ENCODE measurements at regions not wholly inside any gene's neighbourhood (a gene's known extent, or its start where the extent isn't known, plus 50 kb on each side); places are given as distances from the start of the nearest gene placed in this dataset.

DNA sequence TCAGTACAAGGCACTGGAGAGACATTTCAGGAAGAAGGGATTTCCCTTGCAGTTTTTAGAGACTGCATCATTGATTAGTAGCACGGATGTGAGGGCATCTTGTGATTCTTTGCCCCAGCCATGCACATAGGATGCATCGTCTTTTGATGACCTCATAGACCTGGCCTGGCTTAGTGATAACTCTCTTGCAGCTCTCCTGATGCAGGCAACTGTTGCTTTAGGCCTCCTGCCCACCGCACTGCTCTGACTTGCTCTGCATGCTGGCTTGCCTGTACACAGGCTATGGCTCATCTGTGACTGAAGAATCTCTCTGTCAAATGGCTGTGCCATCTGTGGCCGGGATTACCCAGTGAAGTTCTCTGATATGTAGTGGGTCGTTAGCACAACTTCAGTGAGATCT is 207.7 kb upstream of the PTCHD4 start:
- no peak overlapping the region for H3K27ac ChIP-seq (ENCODE audit: low read length)
- WGBS (ENCODE audit: insufficient coverage, insufficient read length) = no CpG with 5 or more reads among the region's 5 CpGs
- no peaks in the 10 kb centered on the region for H3K4me1 ChIP-seq (ENCODE audit: control insufficient read depth, insufficient read depth, low read length)
- H3K9me3 ChIP-seq (ENCODE audit: control insufficient read depth, insufficient read depth, low read length) = no peaks in the 10 kb centered on the region
- H3K4me3 ChIP-seq (ENCODE audit: low read length) = no peak overlapping the region
- H3K27me3 ChIP-seq (ENCODE audit: control insufficient read depth, insufficient read depth, low read length) = no peaks in the 10 kb centered on the region
- H3K36me3 ChIP-seq (ENCODE audit: control insufficient read depth, insufficient read depth, low read length) = no peaks in the 10 kb centered on the region
- no peak for DNase-seq (ENCODE audit: low read depth, low spot score)

GRCh38 chr6:48315915-48316314 is 204.9 kb upstream of the PTCHD4 start:
- DNase-seq (ENCODE audit: low read depth, low spot score) = no peak
- Histone ChIP-seq H3K4me1 (ENCODE audit: control insufficient read depth, insufficient read depth, low read length) (no peaks in the 10 kb centered on the region), H3K27me3 (ENCODE audit: control insufficient read depth, insufficient read depth, low read length) (no peaks in the 10 kb centered on the region), H3K4me3 (ENCODE audit: low read length) (no peak overlapping the region), H3K9me3 (ENCODE audit: control insufficient read depth, insufficient read depth, low read length) (no peaks in the 10 kb centered on the region), H3K36me3 (ENCODE audit: control insufficient read depth, insufficient read depth, low read length) (no peaks in the 10 kb centered on the region), H3K27ac (ENCODE audit: low read length) (no peak overlapping the region)
- no CpG with 5 or more reads among the region's 1 CpG for whole genome bisulfite sequencing (ENCODE audit: insufficient coverage, insufficient read length)

GRCh38 chr6:48315051-48315719 is 204.2 kb upstream of the PTCHD4 start:
- no peak for DNase-seq (ENCODE audit: low read depth, low spot score)
- H3K27ac ChIP-seq (ENCODE audit: low read length) = no peak overlapping the region
- no peaks in the 10 kb centered on the region for H3K27me3 ChIP-seq (ENCODE audit: control insufficient read depth, insufficient read depth, low read length)
- H3K36me3 ChIP-seq (ENCODE audit: control insufficient read depth, insufficient read depth, low read length) = no peaks in the 10 kb centered on the region
- no peaks in the 10 kb centered on the region for H3K4me1 ChIP-seq (ENCODE audit: control insufficient read depth, insufficient read depth, low read length)
- H3K9me3 ChIP-seq (ENCODE audit: control insufficient read depth, insufficient read depth, low read length) = no peaks in the 10 kb centered on the region
- no CpG with 5 or more reads among the region's 5 CpGs for WGBS (ENCODE audit: insufficient coverage, insufficient read length)
- H3K4me3 ChIP-seq (ENCODE audit: low read length) = no peak overlapping the region

DNA sequence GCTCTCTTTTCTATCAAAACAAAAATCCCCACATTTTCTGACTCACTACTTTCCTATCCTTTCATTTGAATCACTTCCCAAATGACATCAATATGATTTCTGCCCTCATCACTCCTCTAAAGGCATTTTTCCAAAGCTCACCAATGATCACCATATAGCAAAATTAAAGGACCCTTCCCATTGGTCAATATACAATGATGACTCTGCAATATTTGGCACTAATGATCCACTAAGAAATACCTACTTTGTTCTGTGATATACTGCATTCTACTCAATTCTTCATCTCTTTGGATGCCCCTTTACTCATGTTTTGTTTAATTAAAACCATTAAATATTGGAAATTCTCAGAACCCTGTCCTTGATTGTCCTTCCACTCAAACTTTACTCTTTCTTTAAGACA is 200.3 kb upstream of the PTCHD4 start:
- Histone ChIP-seq H3K4me3 (ENCODE audit: low read length) (no peak overlapping the region), H3K4me1 (ENCODE audit: control insufficient read depth, insufficient read depth, low read length) (no peaks in the 10 kb centered on the region), H3K36me3 (ENCODE audit: control insufficient read depth, insufficient read depth, low read length) (no peaks in the 10 kb centered on the region), H3K27me3 (ENCODE audit: control insufficient read depth, insufficient read depth, low read length) (no peaks in the 10 kb centered on the region), H3K9me3 (ENCODE audit: control insufficient read depth, insufficient read depth, low read length) (no peaks in the 10 kb centered on the region), H3K27ac (ENCODE audit: low read length) (no peak overlapping the region)
- DNase-seq (ENCODE audit: low read depth, low spot score) = no peak

DNA sequence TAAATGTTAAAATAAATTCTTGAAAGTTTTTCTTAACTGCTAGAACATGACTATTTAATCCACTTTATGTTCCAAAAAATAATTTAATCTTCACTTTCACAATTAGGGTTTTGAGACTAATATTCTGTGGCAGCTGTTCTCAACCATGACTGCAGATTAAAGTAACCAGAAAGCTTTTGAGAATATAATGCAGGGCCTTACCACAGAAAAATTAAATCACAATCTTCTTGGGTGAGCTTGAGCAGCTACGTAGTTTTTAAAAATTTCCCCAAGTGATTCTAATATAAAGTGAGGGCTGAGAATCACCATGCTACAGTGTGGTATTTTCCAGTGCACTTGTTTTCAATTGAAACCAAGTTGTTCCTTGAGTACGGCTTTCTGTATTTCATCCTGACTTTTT is 196.6 kb upstream of the PTCHD4 start:
- Histone ChIP-seq H3K9me3 (ENCODE audit: control insufficient read depth, insufficient read depth, low read length) (no peaks in the 10 kb centered on the region), H3K36me3 (ENCODE audit: control insufficient read depth, insufficient read depth, low read length) (no peaks in the 10 kb centered on the region), H3K4me1 (ENCODE audit: control insufficient read depth, insufficient read depth, low read length) (no peaks in the 10 kb centered on the region), H3K4me3 (ENCODE audit: low read length) (no peak overlapping the region), H3K27ac (ENCODE audit: low read length) (no peak overlapping the region), H3K27me3 (ENCODE audit: control insufficient read depth, insufficient read depth, low read length) (no peaks in the 10 kb centered on the region)
- no peak for DNase-seq (ENCODE audit: low read depth, low spot score)
- no CpG with 5 or more reads among the region's 2 CpGs for WGBS (ENCODE audit: insufficient coverage, insufficient read length)

DNA sequence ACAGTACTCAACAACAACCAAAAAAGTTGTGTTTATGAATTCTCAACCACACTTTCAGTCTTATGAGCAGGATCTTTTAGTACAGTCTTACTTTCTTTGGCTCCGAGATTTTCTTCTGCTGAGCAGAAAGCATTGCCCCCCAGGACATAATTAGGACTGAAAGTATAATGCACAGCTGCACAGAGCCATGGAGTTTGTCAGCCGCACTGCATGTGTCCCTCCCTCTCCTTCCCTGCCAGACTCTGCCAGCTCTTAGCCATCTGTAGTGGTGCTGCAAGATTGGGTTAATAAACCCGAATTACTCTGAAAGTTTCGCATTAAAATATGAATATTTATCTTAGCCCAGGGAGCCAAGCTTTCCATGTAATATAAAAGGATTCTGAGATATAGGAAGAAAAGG is 179.6 kb upstream of the PTCHD4 start:
- H3K27me3 ChIP-seq (ENCODE audit: control insufficient read depth, insufficient read depth, low read length) = no peaks in the 10 kb centered on the region
- DNase-seq (ENCODE audit: low read depth, low spot score) = no peak
- no CpG with 5 or more reads among the region's 4 CpGs for WGBS (ENCODE audit: insufficient coverage, insufficient read length)

GRCh38 chr6:48289841-48290240 is 178.8 kb upstream of the PTCHD4 start:
- no peak overlapping the region for H3K4me3 ChIP-seq (ENCODE audit: low read length)
- H3K36me3 ChIP-seq (ENCODE audit: control insufficient read depth, insufficient read depth, low read length) = no peaks in the 10 kb centered on the region
- no peak for DNase-seq (ENCODE audit: low read depth, low spot score)
- no peak overlapping the region for H3K27ac ChIP-seq (ENCODE audit: low read length)
- no peaks in the 10 kb centered on the region for H3K9me3 ChIP-seq (ENCODE audit: control insufficient read depth, insufficient read depth, low read length)
- no peaks in the 10 kb centered on the region for H3K27me3 ChIP-seq (ENCODE audit: control insufficient read depth, insufficient read depth, low read length)
- no CpG with 5 or more reads among the region's 5 CpGs for WGBS (ENCODE audit: insufficient coverage, insufficient read length)
- 0 out of 2 replicates have a peak, but pooled peaks cover 2% of the 10 kb centered on the region for H3K4me1 ChIP-seq (ENCODE audit: control insufficient read depth, insufficient read depth, low read length)

More for the DNA sequence above, 179.6 kb upstream of the PTCHD4 start:
- H3K4me3 ChIP-seq (ENCODE audit: low read length) = no peak overlapping the region
- H3K9me3 ChIP-seq (ENCODE audit: control insufficient read depth, insufficient read depth, low read length) = no peaks in the 10 kb centered on the region
- H3K36me3 ChIP-seq (ENCODE audit: control insufficient read depth, insufficient read depth, low read length) = no peaks in the 10 kb centered on the region
- H3K27ac ChIP-seq (ENCODE audit: low read length) = no peak overlapping the region
- 0 out of 2 replicates have a peak, but pooled peaks cover 2% of the 10 kb centered on the region for H3K4me1 ChIP-seq (ENCODE audit: control insufficient read depth, insufficient read depth, low read length)

GRCh38 chr6:48281217-48281616 is 170.2 kb upstream of the PTCHD4 start:
- no peaks in the 10 kb centered on the region for H3K4me1 ChIP-seq (ENCODE audit: control insufficient read depth, insufficient read depth, low read length)
- no peak overlapping the region for H3K27ac ChIP-seq (ENCODE audit: low read length)
- no peaks in the 10 kb centered on the region for H3K36me3 ChIP-seq (ENCODE audit: control insufficient read depth, insufficient read depth, low read length)
- no peaks in the 10 kb centered on the region for H3K9me3 ChIP-seq (ENCODE audit: control insufficient read depth, insufficient read depth, low read length)
- no peak overlapping the region for H3K4me3 ChIP-seq (ENCODE audit: low read length)
- H3K27me3 ChIP-seq (ENCODE audit: control insufficient read depth, insufficient read depth, low read length) = no peaks in the 10 kb centered on the region
- no CpG with 5 or more reads among the region's 1 CpG for WGBS (ENCODE audit: insufficient coverage, insufficient read length)
- no peak for DNase-seq (ENCODE audit: low read depth, low spot score)

DNA sequence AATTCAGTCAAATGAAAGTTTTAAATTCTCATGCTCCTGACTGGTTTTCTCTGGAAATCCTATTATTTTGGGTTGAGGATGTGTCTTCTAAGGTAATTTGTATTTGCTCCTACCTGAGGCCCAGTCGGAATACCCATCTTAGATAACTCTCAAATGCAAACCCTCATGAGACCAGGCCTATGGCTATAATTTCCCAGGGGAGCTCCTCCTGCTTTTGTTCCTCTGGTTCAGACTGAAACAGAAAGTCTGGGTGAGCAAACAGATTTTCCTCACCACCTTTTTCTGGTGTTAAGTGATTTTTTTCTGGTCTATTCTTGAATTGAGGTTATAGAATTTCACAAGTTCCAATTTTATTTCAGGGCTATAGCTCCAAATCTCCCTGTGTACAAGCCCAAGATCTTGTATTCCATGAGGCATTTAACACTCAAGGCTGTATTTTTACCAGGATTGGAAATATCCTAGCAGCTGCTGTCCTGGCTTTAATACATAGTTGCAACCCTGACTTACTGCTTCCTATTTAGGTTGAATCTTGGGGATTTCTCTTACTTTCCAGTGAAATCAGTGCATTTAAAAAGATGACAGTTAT is 169.1 kb upstream of the PTCHD4 start:
- Histone ChIP-seq H3K27me3 (ENCODE audit: control insufficient read depth, insufficient read depth, low read length) (no peaks in the 10 kb centered on the region), H3K4me1 (ENCODE audit: control insufficient read depth, insufficient read depth, low read length) (no peaks in the 10 kb centered on the region), H3K9me3 (ENCODE audit: control insufficient read depth, insufficient read depth, low read length) (no peaks in the 10 kb centered on the region), H3K4me3 (ENCODE audit: low read length) (no peak overlapping the region), H3K36me3 (ENCODE audit: control insufficient read depth, insufficient read depth, low read length) (no peaks in the 10 kb centered on the region), H3K27ac (ENCODE audit: low read length) (no peak overlapping the region)
- no CpG with 5 or more reads among the region's 1 CpG for WGBS (ENCODE audit: insufficient coverage, insufficient read length)
- no peak for DNase-seq (ENCODE audit: low read depth, low spot score)

DNA sequence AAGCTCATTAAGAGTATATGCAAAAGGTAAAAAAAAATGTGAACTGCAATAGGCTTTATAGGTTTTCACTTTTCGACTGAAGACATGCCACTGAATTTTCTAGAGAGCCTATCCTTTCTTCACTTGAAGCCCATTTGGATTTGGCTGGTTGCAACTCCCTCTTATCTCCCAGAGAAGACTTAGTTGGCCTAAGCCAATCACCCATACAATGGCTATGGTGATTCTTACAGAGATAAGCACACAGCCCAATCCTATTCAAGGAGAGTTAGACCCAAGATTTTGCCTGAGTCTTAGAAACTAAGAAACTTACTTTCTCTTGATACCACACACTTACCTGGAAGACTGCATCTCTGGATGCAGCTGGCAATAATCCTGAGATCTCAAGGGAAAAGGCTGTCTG is 167.3 kb upstream of the PTCHD4 start:
- DNase-seq (ENCODE audit: low read depth, low spot score) = no peak
- Histone ChIP-seq H3K27me3 (ENCODE audit: control insufficient read depth, insufficient read depth, low read length) (no peaks in the 10 kb centered on the region), H3K36me3 (ENCODE audit: control insufficient read depth, insufficient read depth, low read length) (no peaks in the 10 kb centered on the region), H3K27ac (ENCODE audit: low read length) (no peak overlapping the region), H3K4me1 (ENCODE audit: control insufficient read depth, insufficient read depth, low read length) (no peaks in the 10 kb centered on the region), H3K9me3 (ENCODE audit: control insufficient read depth, insufficient read depth, low read length) (no peaks in the 10 kb centered on the region), H3K4me3 (ENCODE audit: low read length) (no peak overlapping the region)
- no CpG with 5 or more reads among the region's 1 CpG for WGBS (ENCODE audit: insufficient coverage, insufficient read length)

- Histone ChIP-seq H3K4me1 (ENCODE audit: control insufficient read depth, insufficient read depth, low read length) (no peaks in the 10 kb centered on the region), H3K27ac (ENCODE audit: low read length) (no peak overlapping the region), H3K27me3 (ENCODE audit: control insufficient read depth, insufficient read depth, low read length) (no peaks in the 10 kb centered on the region), H3K9me3 (ENCODE audit: control insufficient read depth, insufficient read depth, low read length) (no peaks in the 10 kb centered on the region), H3K36me3 (ENCODE audit: control insufficient read depth, insufficient read depth, low read length) (no peaks in the 10 kb centered on the region), H3K4me3 (ENCODE audit: low read length) (no peak overlapping the region)
- WGBS (ENCODE audit: insufficient coverage, insufficient read length) = 100% methylated on average over 1 of the region's 1 CpG
- DNase-seq (ENCODE audit: low read depth, low spot score) = no peak
These were observed 161.5 kb upstream of the PTCHD4 start for GRCh38 chr6:48272518-48272917.
